ENCODE measurements at regions not wholly inside any gene's neighbourhood (a gene's known extent, or its start where the extent isn't known, plus 50 kb on each side); places are given as distances from the start of the nearest gene placed in this dataset.
"Not testable (repeated sequence)": the region's sequence is repeated elsewhere in the genome, so short reads cannot be mapped to it uniquely, and the experiment has no call there.

DNA sequence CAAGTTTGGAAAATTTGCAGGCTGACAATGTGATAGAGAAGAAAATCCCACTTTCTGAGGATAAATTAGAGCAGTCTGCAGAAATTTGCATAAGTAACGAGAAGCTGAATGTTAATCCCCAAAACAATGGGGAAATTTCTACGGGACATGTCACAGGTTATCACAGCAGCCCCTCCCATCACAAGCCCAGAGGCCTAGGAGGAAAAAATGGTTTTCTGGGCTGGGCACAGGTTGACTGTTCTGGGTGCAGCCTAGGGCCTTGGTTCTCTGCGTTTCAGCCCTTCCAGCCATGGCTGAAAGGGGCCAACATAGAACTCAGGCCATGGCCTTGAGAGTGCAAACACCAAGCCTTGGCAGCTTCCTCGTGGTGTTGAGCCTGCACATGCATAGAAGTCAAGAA lies 209.2 kb downstream of the ZNF716 start:
- TF ChIP-seq, protein P1, sequence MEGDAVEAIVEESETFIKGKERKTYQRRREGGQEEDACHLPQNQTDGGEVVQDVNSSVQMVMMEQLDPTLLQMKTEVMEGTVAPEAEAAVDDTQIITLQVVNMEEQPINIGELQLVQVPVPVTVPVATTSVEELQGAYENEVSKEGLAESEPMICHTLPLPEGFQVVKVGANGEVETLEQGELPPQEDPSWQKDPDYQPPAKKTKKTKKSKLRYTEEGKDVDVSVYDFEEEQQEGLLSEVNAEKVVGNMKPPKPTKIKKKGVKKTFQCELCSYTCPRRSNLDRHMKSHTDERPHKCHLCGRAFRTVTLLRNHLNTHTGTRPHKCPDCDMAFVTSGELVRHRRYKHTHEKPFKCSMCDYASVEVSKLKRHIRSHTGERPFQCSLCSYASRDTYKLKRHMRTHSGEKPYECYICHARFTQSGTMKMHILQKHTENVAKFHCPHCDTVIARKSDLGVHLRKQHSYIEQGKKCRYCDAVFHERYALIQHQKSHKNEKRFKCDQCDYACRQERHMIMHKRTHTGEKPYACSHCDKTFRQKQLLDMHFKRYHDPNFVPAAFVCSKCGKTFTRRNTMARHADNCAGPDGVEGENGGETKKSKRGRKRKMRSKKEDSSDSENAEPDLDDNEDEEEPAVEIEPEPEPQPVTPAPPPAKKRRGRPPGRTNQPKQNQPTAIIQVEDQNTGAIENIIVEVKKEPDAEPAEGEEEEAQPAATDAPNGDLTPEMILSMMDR (IDR thresholded peaks at IDR 0.05), result not testable (repeated sequence)
- not testable (repeated sequence) for TF ChIP-seq POLR2A (IDR thresholded peaks at IDR 0.05)

Data from testis (tissue), 2 donors.